ENCODE measurements at regions not wholly inside any gene's neighbourhood (a gene's known extent, or its start where the extent isn't known, plus 50 kb on each side); places are given as distances from the start of the nearest gene placed in this dataset.

DNA sequence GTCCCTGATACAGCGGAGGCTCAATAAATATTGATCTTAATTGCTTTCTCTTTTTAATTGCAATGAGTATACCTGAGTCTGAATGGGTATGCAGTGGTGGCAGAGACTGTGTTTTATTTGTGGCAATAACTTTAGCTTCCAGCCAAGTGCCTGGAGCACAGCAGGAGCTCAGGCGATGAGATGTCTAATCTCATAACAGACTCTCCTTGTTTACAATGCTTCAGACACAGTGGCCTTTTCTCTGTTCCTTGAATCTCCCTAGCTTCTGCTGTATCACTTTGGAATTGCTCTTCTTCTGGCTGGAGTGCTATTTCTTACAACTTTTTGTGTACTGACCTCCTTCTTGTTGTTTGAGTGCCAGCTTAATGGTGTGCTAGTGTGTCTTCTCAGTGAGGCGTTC is 91.5 kb upstream of the UNC5C start:
- Histone ChIP-seq H3K36me3 (no peaks in the 10 kb centered on the region), H3K9me3 (no peaks in the 10 kb centered on the region), H3K27ac (no peak overlapping the region), H3K27me3 (no peaks in the 10 kb centered on the region), H3K4me3 (no peak overlapping the region), H3K4me1 (no peaks in the 10 kb centered on the region)
- intact Hi-C loops (cut with DNase I; ENCODE audit: low total_unique reads) = no loop called here
- 78 to 85% (median 80%) methylated on average over 3 of the region's 3 CpGs for WGBS, 5 donors
- no peak for DNase-seq
- TF ChIP-seq, protein P1, sequence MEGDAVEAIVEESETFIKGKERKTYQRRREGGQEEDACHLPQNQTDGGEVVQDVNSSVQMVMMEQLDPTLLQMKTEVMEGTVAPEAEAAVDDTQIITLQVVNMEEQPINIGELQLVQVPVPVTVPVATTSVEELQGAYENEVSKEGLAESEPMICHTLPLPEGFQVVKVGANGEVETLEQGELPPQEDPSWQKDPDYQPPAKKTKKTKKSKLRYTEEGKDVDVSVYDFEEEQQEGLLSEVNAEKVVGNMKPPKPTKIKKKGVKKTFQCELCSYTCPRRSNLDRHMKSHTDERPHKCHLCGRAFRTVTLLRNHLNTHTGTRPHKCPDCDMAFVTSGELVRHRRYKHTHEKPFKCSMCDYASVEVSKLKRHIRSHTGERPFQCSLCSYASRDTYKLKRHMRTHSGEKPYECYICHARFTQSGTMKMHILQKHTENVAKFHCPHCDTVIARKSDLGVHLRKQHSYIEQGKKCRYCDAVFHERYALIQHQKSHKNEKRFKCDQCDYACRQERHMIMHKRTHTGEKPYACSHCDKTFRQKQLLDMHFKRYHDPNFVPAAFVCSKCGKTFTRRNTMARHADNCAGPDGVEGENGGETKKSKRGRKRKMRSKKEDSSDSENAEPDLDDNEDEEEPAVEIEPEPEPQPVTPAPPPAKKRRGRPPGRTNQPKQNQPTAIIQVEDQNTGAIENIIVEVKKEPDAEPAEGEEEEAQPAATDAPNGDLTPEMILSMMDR (IDR thresholded peaks at IDR 0.05) = no peak
- TF ChIP-seq EP300 (IDR thresholded peaks at IDR 0.05) (no peak), POLR2A (IDR thresholded peaks at IDR 0.05) (no peak), POLR2AphosphoS5 (IDR thresholded peaks at IDR 0.05) (no peak)

DNA sequence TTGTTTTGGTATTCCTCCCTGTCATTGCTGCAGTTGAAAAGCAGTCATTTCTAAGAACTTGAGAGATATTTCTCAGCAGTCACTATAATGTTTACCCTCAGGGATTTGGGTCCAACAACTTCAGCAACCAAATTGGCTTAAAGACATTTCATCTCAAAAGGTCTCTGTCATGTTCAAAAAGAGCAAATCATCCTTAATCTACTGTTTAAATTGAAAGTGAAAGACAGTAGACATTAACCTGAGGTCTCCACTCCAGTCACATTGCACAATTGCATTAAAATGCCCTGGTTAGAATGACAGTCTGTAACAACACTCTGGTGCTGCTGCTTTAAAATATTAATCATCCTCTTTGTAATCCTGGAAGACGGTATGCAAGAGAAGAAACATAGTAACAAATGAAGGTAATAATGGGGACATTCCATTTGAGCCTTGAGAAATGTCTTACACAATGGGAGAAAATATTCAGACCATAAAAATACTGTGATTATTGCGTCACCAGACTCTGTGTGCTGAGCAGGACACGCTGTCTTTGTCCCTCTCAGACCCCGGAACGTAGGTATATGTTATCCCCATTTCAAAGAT is 90.2 kb upstream of the UNC5C start:
- 72 to 78% (median 76%) methylated on average over 5 of the region's 5 CpGs for WGBS, 5 donors

DNA sequence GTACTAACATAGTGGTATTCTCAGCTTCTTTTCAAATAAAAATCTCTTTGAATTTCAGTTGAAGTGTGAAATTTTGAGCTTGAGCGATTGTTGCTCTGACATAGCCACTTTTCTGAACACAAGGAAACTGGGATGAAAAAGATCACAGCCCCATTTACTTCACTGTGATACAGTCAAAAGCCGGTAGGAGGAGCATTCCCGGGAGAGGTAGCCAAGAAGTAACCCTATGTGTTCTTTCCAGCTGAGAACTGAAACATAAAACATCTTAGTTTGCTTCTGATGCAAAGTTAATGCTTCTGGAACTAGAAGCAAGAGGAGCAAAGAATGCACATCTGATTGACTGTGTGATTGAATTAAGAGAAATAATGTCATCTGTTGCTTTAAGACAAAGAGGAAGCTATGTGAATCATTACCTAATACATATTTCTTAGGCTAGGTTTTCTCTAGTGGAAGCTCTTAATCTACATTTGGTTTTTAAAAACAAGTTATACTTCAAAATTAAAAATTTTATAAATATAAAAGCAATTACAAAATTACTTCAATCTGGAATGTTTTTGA is 88.3 kb upstream of the UNC5C start:
- DNase-seq = peak in 1 of 2 donors; percentile 34
- H3K36me3 ChIP-seq = no peaks in the 10 kb centered on the region
- TF ChIP-seq, protein P1 (IDR thresholded peaks at IDR 0.05) = no peak
- TF ChIP-seq EP300 (IDR thresholded peaks at IDR 0.05) (no peak), POLR2A (IDR thresholded peaks at IDR 0.05) (no peak), POLR2AphosphoS5 (IDR thresholded peaks at IDR 0.05) (no peak)
- H3K4me1 ChIP-seq = no peaks in the 10 kb centered on the region
- H3K9me3 ChIP-seq = no peaks in the 10 kb centered on the region
- H3K4me3 ChIP-seq = no peak overlapping the region
- WGBS, 5 donors = 27 to 48% (median 37%) methylated on average over 3 of the region's 3 CpGs
- no peak overlapping the region for H3K27ac ChIP-seq
- intact Hi-C loops (cut with DNase I; ENCODE audit: low total_unique reads) = no loop called here
- H3K27me3 ChIP-seq = no peaks in the 10 kb centered on the region

More for the DNA sequence above, 90.2 kb upstream of the UNC5C start:
- no peak overlapping the region for H3K27ac ChIP-seq
- H3K27me3 ChIP-seq = no peaks in the 10 kb centered on the region
- TF ChIP-seq POLR2A (IDR thresholded peaks at IDR 0.05) = no peak
- TF ChIP-seq POLR2AphosphoS5 (IDR thresholded peaks at IDR 0.05) = no peak
- TF ChIP-seq, protein P1 (IDR thresholded peaks at IDR 0.05) = no peak
- no peak for TF ChIP-seq EP300 (IDR thresholded peaks at IDR 0.05)
- intact Hi-C loops (cut with DNase I; ENCODE audit: low total_unique reads) = no loop called here
- no peaks in the 10 kb centered on the region for H3K36me3 ChIP-seq
- no peaks in the 10 kb centered on the region for H3K4me1 ChIP-seq
- no peak overlapping the region for H3K4me3 ChIP-seq
- no peak for DNase-seq
- no peaks in the 10 kb centered on the region for H3K9me3 ChIP-seq

DNA sequence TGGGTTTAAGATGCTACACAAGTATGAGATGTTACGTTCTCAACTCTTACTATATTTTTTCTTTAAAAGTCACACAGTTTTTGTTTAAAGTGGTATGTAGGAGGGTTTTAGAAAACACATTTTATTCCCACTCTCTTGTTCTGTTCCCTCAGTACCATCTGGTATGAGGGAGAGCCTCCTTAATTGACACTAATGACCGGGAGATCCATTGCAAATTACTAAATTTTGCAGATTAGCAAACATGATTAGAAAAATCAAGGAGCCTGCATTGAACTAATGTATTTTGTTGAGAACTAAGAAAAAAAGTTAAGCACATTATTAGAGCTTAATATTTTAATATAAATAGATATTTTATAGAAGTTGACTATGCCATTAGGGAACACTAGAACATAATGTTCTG is 87.3 kb upstream of the UNC5C start:
- no peaks in the 10 kb centered on the region for H3K36me3 ChIP-seq
- H3K4me3 ChIP-seq = no peak overlapping the region
- no peak for TF ChIP-seq POLR2A (IDR thresholded peaks at IDR 0.05)
- TF ChIP-seq, protein P1 (IDR thresholded peaks at IDR 0.05) = no peak
- TF ChIP-seq POLR2AphosphoS5 (IDR thresholded peaks at IDR 0.05) = no peak
- no peak for TF ChIP-seq EP300 (IDR thresholded peaks at IDR 0.05)
- no peak overlapping the region for H3K27ac ChIP-seq
- 60 to 86% (median 67%) methylated on average over 2 of the region's 2 CpGs for WGBS, 5 donors
- no peaks in the 10 kb centered on the region for H3K4me1 ChIP-seq
- intact Hi-C loops (cut with DNase I; ENCODE audit: low total_unique reads) = no loop called here
- no peaks in the 10 kb centered on the region for H3K9me3 ChIP-seq
- no peaks in the 10 kb centered on the region for H3K27me3 ChIP-seq
- no peak for DNase-seq

Measured in stomach (tissue), 8 donors.